ENCODE measurements at regions not wholly inside any gene's neighbourhood (a gene's known extent, or its start where the extent isn't known, plus 50 kb on each side); places are given as distances from the start of the nearest gene placed in this dataset.

- TF ChIP-seq CTCF (IDR thresholded peaks at IDR 0.05) (no peak), POLR2A (IDR thresholded peaks at IDR 0.05) (no peak)
Measured at GRCh38 chr9:120312031-120312430, 267.9 kb downstream of the CDK5RAP2 start.

All from uterus (tissue), 2 donors.